Esophagus muscularis mucosa (tissue), 3 donors: ENCODE measurements at regions not wholly inside any gene's neighbourhood (a gene's known extent, or its start where the extent isn't known, plus 50 kb on each side); places are given as distances from the start of the nearest gene placed in this dataset.

Experiments
- CTCF ChIP-seq, 3 experiments: fragments of 200-600 bp in 2 of 3; fragments of 450-650 bp in 1 of 3; sonication (generic) in 2 of 3; IDR thresholded peaks; one replicate each; pipeline ENCODE4 v1.5.1; 2017 to 2019; ENCODE audit warnings: antibody characterized with exemption in 3 of 3, mild to moderate bottlenecking in 2 of 3, moderate library complexity in 1 of 3
- EP300 ChIP-seq: sonication (generic); formaldehyde crosslinking; IDR thresholded peaks from one replicate; pipeline ENCODE4 v1.6.1; 2017; ENCODE audit warnings: antibody characterized with exemption

GRCh38 chr6:153856929-153857376 is 182.1 kb upstream of the OPRM1 start:
- TF ChIP-seq CTCF (IDR thresholded peaks at IDR 0.05) (no peak), EP300 (no peak)
